PC-3 (cell line): ENCODE measurements at regions not wholly inside any gene's neighbourhood (a gene's known extent, or its start where the extent isn't known, plus 50 kb on each side); places are given as distances from the start of the nearest gene placed in this dataset.

Experiments used
- ATAC-seq: fragments of 200-7000 bp; cut with Tn5 transposase; 2 replicates; pipeline ENCODE4 v1.9.1; 2020; ENCODE audit warnings: mild to moderate bottlenecking, moderate library complexity
- BruUV-seq: library from RNA; stranded (reverse); fragments of 400-500 nt; replicated peaks from 2 replicates; lab custom pipeline; 2021; lab: Mats Ljungman, UMichigan
- CTCF ChIA-PET: fragments of 300-600 bp; sonication (Branson Sonifier 250); formaldehyde crosslinking; loops from one replicate; lab custom pipeline; 2022; ENCODE audit warnings: antibody characterized with exemption; lab: Charles Lee
- POLR2A ChIA-PET: fragments of 300-600 bp; sonication (Branson Sonifier 250); formaldehyde crosslinking; loops from one replicate; lab custom pipeline; 2022; ENCODE audit warnings: antibody characterized with exemption; ENCODE audit not compliant: unreplicated experiment; lab: Charles Lee
- DNase-seq: peaks from one replicate; pipeline ENCODE4 v3.0.0-alpha.2; 2015
- H2AFZ ChIP-seq: fragments of 300-600 bp; sonication (generic); 2 replicates; pipeline ENCODE4 v1.6.0; 2016; ENCODE audit warnings: antibody characterized with exemption, low read length
- H3F3A ChIP-seq: fragments of 300-600 bp; sonication (generic); one replicate; pipeline ENCODE4 v1.6.0; 2017; ENCODE audit warnings: antibody characterized with exemption, low read length, control low read depth, mild to moderate bottlenecking; ENCODE audit not compliant: unreplicated experiment
- H3K27ac ChIP-seq: fragments of 300-600 bp; sonication (generic); 2 replicates; pipeline ENCODE4 v1.5.1; 2016; ENCODE audit warnings: mild to moderate bottlenecking, low read length
- H3K27me3 ChIP-seq: fragments of 300-600 bp; sonication (generic); 2 replicates; pipeline ENCODE4 v1.6.1; 2016; ENCODE audit warnings: low read length, mixed read lengths
- H3K36me3 ChIP-seq: fragments of 300-600 bp; sonication (generic); 2 replicates; pipeline ENCODE4 v1.6.1; 2016; ENCODE audit warnings: low read depth, mixed run types, low read length, mixed read lengths
- H3K4me1 ChIP-seq: fragments of 300-600 bp; sonication (generic); 2 replicates; pipeline ENCODE4 v1.5.1; 2016; ENCODE audit warnings: low read length; ENCODE audit not compliant: insufficient read depth
- H3K4me2 ChIP-seq: fragments of 300-600 bp; sonication (generic); 2 replicates; pipeline ENCODE4 v1.6.0; 2016; ENCODE audit warnings: low read length
- H3K4me3 ChIP-seq: fragments of 300-600 bp; sonication (generic); 2 replicates; pipeline ENCODE4 v1.5.1; 2016; ENCODE audit warnings: mild to moderate bottlenecking, low read length, mixed read lengths
- H3K79me2 ChIP-seq: fragments of 300-600 bp; sonication (generic); 2 replicates; pipeline ENCODE4 v1.6.1; 2017; ENCODE audit warnings: low read length, mixed read lengths
- H3K9ac ChIP-seq: fragments of 300-600 bp; sonication (generic); 2 replicates; pipeline ENCODE4 v1.6.0; 2016; ENCODE audit warnings: mild to moderate bottlenecking, low read length
- H3K9me2 ChIP-seq: fragments of 300-600 bp; sonication (generic); replicated peaks from 2 replicates; pipeline ENCODE4 v1.6.1; 2016; ENCODE audit warnings: mixed run types, low read length, mixed read lengths
- H3K9me3 ChIP-seq: fragments of 300-600 bp; sonication (generic); 2 replicates; pipeline ENCODE4 v1.6.1; 2016; ENCODE audit warnings: low read length, mixed read lengths
- H4K20me1 ChIP-seq: fragments of 300-600 bp; sonication (generic); 2 replicates; pipeline ENCODE4 v1.6.1; 2016; ENCODE audit warnings: low read length, mixed read lengths
- EZH2 ChIP-seq: fragments of 300-600 bp; sonication (generic); IDR thresholded peaks from one replicate; pipeline ENCODE4 v1.6.1; 2017; ENCODE audit warnings: antibody characterized with exemption, mild to moderate bottlenecking, low read length; ENCODE audit not compliant: unreplicated experiment
- EZH2phosphoT487 ChIP-seq: fragments of 300-600 bp; sonication (generic); IDR thresholded peaks from 2 replicates; pipeline ENCODE4 v1.6.1; 2018; ENCODE audit warnings: mild to moderate bottlenecking, antibody characterized with exemption, low read length, borderline replicate concordance
- intact Hi-C: fragments of 100-400 bp; cut with micrococcal nuclease; formaldehyde crosslinking; loops from 2 replicates; pipeline ENCODE4 v1.9.0; 2023
- TF ChIP-seq, protein P1 (sequence below): fragments of 300-600 bp; sonication (generic); conservative IDR thresholded peaks from 2 replicates; pipeline ENCODE4 v1.5.1; 2017; ENCODE audit warnings: antibody characterized with exemption, low read depth, mild to moderate bottlenecking, low read length

DNA sequence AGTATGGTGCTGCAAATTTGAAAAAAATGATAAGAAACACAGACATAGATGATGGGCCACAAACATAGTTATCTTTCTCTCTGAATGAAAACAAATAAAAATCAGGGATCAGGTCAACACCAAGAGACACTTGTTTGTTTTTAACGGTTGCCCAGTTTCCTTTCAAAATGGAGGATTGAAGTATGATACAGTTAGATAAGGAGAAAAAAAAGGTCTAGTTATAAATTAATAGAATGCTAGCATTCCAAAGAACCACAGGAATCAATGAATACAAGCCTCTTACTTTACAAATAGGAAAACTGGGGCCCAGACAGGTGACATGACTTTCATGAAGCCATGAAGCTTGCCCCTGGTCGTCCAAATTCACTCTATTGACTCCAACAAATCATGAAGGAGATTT lies 305.1 kb downstream of the ZNF621 start:
- no peak overlapping the region for H3K4me2 ChIP-seq
- H3F3A ChIP-seq = no peaks in the 10 kb centered on the region
- no peak for DNase-seq
- no peak overlapping the region for H3K27ac ChIP-seq
- no peak overlapping the region for H3K9ac ChIP-seq
- no peak overlapping the region for H3K4me3 ChIP-seq
- no peak overlapping the region for H2AFZ ChIP-seq
- no peak for ATAC-seq
- ChIA-PET POLR2A (no interaction called here), CTCF (no interaction called here)
- TF ChIP-seq EZH2phosphoT487 (no peak), EZH2 (no peak)
- TF ChIP-seq, protein P1, sequence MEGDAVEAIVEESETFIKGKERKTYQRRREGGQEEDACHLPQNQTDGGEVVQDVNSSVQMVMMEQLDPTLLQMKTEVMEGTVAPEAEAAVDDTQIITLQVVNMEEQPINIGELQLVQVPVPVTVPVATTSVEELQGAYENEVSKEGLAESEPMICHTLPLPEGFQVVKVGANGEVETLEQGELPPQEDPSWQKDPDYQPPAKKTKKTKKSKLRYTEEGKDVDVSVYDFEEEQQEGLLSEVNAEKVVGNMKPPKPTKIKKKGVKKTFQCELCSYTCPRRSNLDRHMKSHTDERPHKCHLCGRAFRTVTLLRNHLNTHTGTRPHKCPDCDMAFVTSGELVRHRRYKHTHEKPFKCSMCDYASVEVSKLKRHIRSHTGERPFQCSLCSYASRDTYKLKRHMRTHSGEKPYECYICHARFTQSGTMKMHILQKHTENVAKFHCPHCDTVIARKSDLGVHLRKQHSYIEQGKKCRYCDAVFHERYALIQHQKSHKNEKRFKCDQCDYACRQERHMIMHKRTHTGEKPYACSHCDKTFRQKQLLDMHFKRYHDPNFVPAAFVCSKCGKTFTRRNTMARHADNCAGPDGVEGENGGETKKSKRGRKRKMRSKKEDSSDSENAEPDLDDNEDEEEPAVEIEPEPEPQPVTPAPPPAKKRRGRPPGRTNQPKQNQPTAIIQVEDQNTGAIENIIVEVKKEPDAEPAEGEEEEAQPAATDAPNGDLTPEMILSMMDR = no peak
- no peaks in the 10 kb centered on the region for H3K36me3 ChIP-seq
- H3K9me2 ChIP-seq = no peaks in the 10 kb centered on the region
- H3K9me3 ChIP-seq = no peaks in the 10 kb centered on the region
- peaks cover 7% of the 10 kb centered on the region; the same call in 1 of the 2 replicates for H3K4me1 ChIP-seq
- H3K79me2 ChIP-seq = no peaks in the 10 kb centered on the region
- H3K27me3 ChIP-seq = no peaks in the 10 kb centered on the region
- intact Hi-C loops = no loop called here
- no peaks in the 10 kb centered on the region for H4K20me1 ChIP-seq
- BruUV-seq = no TSS peak

DNA sequence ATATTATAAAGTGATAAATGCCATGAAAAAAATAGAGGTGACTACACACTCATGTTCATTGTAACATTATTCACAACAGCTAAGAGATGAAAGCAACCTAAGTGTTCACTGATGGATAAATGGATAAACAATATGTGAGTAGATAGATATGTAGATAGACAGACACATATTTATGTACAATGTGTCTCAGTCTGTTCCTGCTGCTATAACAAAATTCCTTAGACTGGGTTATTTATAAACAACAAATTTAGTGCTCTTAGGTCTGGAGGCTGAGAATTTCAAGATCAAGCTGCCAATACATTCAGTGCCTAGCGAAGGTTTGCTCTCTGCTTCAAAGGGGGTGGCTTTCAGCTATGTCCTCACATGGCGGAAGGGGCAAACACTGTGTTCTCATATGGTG lies 312.5 kb downstream of the ZNF621 start:
- Histone ChIP-seq H2AFZ (no peak overlapping the region), H3K27me3 (no peaks in the 10 kb centered on the region), H3K4me1 (no peaks in the 10 kb centered on the region), H3K9me2 (no peaks in the 10 kb centered on the region), H3K4me3 (no peak overlapping the region), H3K27ac (no peak overlapping the region), H3K9ac (no peak overlapping the region), H3F3A (no peaks in the 10 kb centered on the region), H3K79me2 (no peaks in the 10 kb centered on the region), H3K9me3 (no peaks in the 10 kb centered on the region), H3K36me3 (no peaks in the 10 kb centered on the region), H4K20me1 (no peaks in the 10 kb centered on the region), H3K4me2 (no peak overlapping the region)
- POLR2A ChIA-PET = no interaction called here
- ATAC-seq = no peak
- DNase-seq = no peak
- BruUV-seq = no TSS peak
- CTCF ChIA-PET = no interaction called here
- intact Hi-C loops = no loop called here
- TF ChIP-seq, protein P1 = no peak
- no peak for TF ChIP-seq EZH2
- no peak for TF ChIP-seq EZH2phosphoT487

- Histone ChIP-seq H3K27me3 (no peaks in the 10 kb centered on the region), H3K27ac (no peak overlapping the region), H3K9me2 (no peaks in the 10 kb centered on the region), H3K4me3 (no peak overlapping the region), H3F3A (no peaks in the 10 kb centered on the region), H3K79me2 (no peaks in the 10 kb centered on the region), H3K9ac (no peak overlapping the region), H3K9me3 (no peaks in the 10 kb centered on the region), H4K20me1 (no peaks in the 10 kb centered on the region), H3K4me2 (no peak overlapping the region), H2AFZ (no peak overlapping the region), H3K4me1 (peaks cover 13% of the 10 kb centered on the region), H3K36me3 (no peaks in the 10 kb centered on the region)
- TF ChIP-seq, protein P1 = no peak
- TF ChIP-seq EZH2phosphoT487 (no peak), EZH2 (no peak)
- POLR2A ChIA-PET = no interaction called here
- intact Hi-C loops = no loop called here
- DNase-seq = no peak
- CTCF ChIA-PET = no interaction called here
- BruUV-seq = no TSS peak
- no peak for ATAC-seq
These were observed 316.4 kb downstream of the ZNF621 start for GRCh38 chr3:40841131-40841530.
